WTC11 (cell line): ENCODE measurements at regions not wholly inside any gene's neighbourhood (a gene's known extent, or its start where the extent isn't known, plus 50 kb on each side); places are given as distances from the start of the nearest gene placed in this dataset.

Experiments
- ATAC-seq: fragments of 200-7000 bp; cut with Tn5 transposase; 2 replicates; pipeline ENCODE4 v1.10.0; 2021; ENCODE audit warnings: mild to moderate bottlenecking, moderate library complexity
- CTCF ChIA-PET: fragments of 300-600 bp; sonication (Branson Sonifier 250); formaldehyde crosslinking; loops from one replicate; lab custom pipeline; 2021; ENCODE audit warnings: antibody characterized with exemption; lab: Charles Lee
- POLR2A ChIA-PET: fragments of 350-600 bp; sonication (Branson Sonifier 250); formaldehyde crosslinking; loops from one replicate; lab custom pipeline; 2021; ENCODE audit warnings: antibody characterized with exemption; lab: Charles Lee
- DNase-seq: peaks from one replicate; pipeline ENCODE4 v3.0.0; 2021; ENCODE audit warnings: low spot score
- H3K27ac Mint-ChIP-seq: 2 replicates; pipeline ENCODE4 v1.8.0; 2021; ENCODE audit warnings: mixed read lengths
- H3K27me3 Mint-ChIP-seq: 2 replicates; pipeline ENCODE4 v1.8.0; 2021; ENCODE audit warnings: low read depth, mild to moderate bottlenecking, moderate library complexity, mixed read lengths
- H3K36me3 Mint-ChIP-seq: 2 replicates; pipeline ENCODE4 v1.8.0; 2021; ENCODE audit warnings: mixed read lengths
- H3K4me1 Mint-ChIP-seq: 2 replicates; pipeline ENCODE4 v1.8.0; 2022; ENCODE audit warnings: mixed read lengths
- H3K4me3 Mint-ChIP-seq: 2 replicates; pipeline ENCODE4 v1.8.0; 2021; ENCODE audit warnings: mild to moderate bottlenecking, moderate library complexity, mixed read lengths
- H3K9me3 Mint-ChIP-seq: 2 replicates; pipeline ENCODE4 v1.8.0; 2021; ENCODE audit warnings: mixed read lengths
- GABPB1 ChIP-seq: sonication (generic); formaldehyde crosslinking; IDR thresholded peaks from 2 replicates; pipeline ENCODE4 v1.8.1; 2023; ENCODE audit warnings: mild to moderate bottlenecking, missing genetic modification reagents
- GTF2I ChIP-seq: fragments of 250-450 bp; sonication (Bioruptor Pico); conservative IDR thresholded peaks from 2 replicates; pipeline ENCODE4 v1.4.0; 2021; ENCODE audit warnings: mild to moderate bottlenecking
- NFYB ChIP-seq: sonication (generic); formaldehyde crosslinking; conservative IDR thresholded peaks from 2 replicates; pipeline ENCODE4 v1.8.0; 2022; ENCODE audit warnings: low read depth, missing genetic modification reagents
- NR2C2 ChIP-seq: sonication (generic); formaldehyde crosslinking; IDR thresholded peaks from 2 replicates; pipeline ENCODE4 v1.8.0; 2022; ENCODE audit warnings: mild to moderate bottlenecking, missing genetic modification reagents
- RELA ChIP-seq: sonication (generic); formaldehyde crosslinking; IDR thresholded peaks from 2 replicates; pipeline ENCODE4 v1.8.1; 2022; ENCODE audit warnings: missing genetic modification reagents, mild to moderate bottlenecking, borderline replicate concordance
- SMAD3 ChIP-seq: sonication (generic); formaldehyde crosslinking; IDR thresholded peaks from 2 replicates; pipeline ENCODE4 v1.8.0; 2022; ENCODE audit warnings: missing genetic modification reagents, mild to moderate bottlenecking, borderline replicate concordance
- SP1 ChIP-seq: sonication (generic); formaldehyde crosslinking; conservative IDR thresholded peaks from 2 replicates; pipeline ENCODE4 v1.8.1; 2022; ENCODE audit warnings: missing genetic modification reagents
- TCF7 ChIP-seq: sonication (generic); formaldehyde crosslinking; IDR thresholded peaks from 2 replicates; pipeline ENCODE4 v1.8.0; 2022; ENCODE audit warnings: mild to moderate bottlenecking, low read depth, missing genetic modification reagents, moderate library complexity
- TEAD1 ChIP-seq: sonication (generic); formaldehyde crosslinking; IDR thresholded peaks from 2 replicates; pipeline ENCODE4 v1.8.0; 2022; ENCODE audit warnings: mild to moderate bottlenecking, missing genetic modification reagents
- ZBTB21 ChIP-seq: sonication (generic); formaldehyde crosslinking; IDR thresholded peaks from 2 replicates; pipeline ENCODE4 v1.8.1; 2023; ENCODE audit warnings: mild to moderate bottlenecking, missing genetic modification reagents, borderline replicate concordance
- ZNF416 ChIP-seq: fragments of 250-450 bp; sonication (Bioruptor Pico); IDR thresholded peaks from 2 replicates; pipeline ENCODE4 v1.9.0; 2021; ENCODE audit warnings: mild to moderate bottlenecking, inconsistent platforms
- ZNF423 ChIP-seq: fragments of 250-450 bp; sonication (Bioruptor Pico); IDR thresholded peaks from 2 replicates; pipeline ENCODE4 v2.1.2; 2022; ENCODE audit warnings: mild to moderate bottlenecking, moderate library complexity
- ZNF671 ChIP-seq: fragments of 250-450 bp; sonication (Bioruptor Pico); IDR thresholded peaks from 2 replicates; pipeline ENCODE4 v1.8.0; 2021; ENCODE audit warnings: mild to moderate bottlenecking
- TF ChIP-seq, protein P1 (sequence below): sonication (generic); formaldehyde crosslinking; IDR thresholded peaks from 2 replicates; pipeline ENCODE4 v1.8.0; 2022; ENCODE audit warnings: mild to moderate bottlenecking, missing genetic modification reagents
- TF ChIP-seq, protein P2 (sequence below): fragments of 250-450 bp; sonication (Bioruptor Pico); IDR thresholded peaks from 2 replicates; pipeline ENCODE4 v1.9.0; 2021; ENCODE audit warnings: mild to moderate bottlenecking
- TF ChIP-seq, protein P3 (sequence below): sonication (generic); formaldehyde crosslinking; conservative IDR thresholded peaks from 2 replicates; pipeline ENCODE4 v1.8.1; 2023; ENCODE audit warnings: mild to moderate bottlenecking, low read depth, missing genetic modification reagents, moderate library complexity
- TF ChIP-seq, protein P4 (sequence below): sonication (generic); formaldehyde crosslinking; conservative IDR thresholded peaks from 2 replicates; pipeline ENCODE4 v1.8.1; 2022; ENCODE audit warnings: mild to moderate bottlenecking, missing genetic modification reagents
- TF ChIP-seq, protein P5 (sequence below): sonication (generic); formaldehyde crosslinking; IDR thresholded peaks from 2 replicates; pipeline ENCODE4 v1.8.1; 2022; ENCODE audit warnings: mild to moderate bottlenecking, moderate library complexity, missing genetic modification reagents
- TF ChIP-seq, protein P6 (sequence below): sonication (generic); formaldehyde crosslinking; IDR thresholded peaks from 2 replicates; pipeline ENCODE4 v1.8.0; 2022; ENCODE audit warnings: mild to moderate bottlenecking, missing genetic modification reagents
- TF ChIP-seq, protein P7 (sequence below): sonication (generic); formaldehyde crosslinking; IDR thresholded peaks from 2 replicates; pipeline ENCODE4 v1.8.0; 2022; ENCODE audit warnings: missing genetic modification reagents
- TF ChIP-seq, protein P8 (sequence below): sonication (generic); formaldehyde crosslinking; IDR thresholded peaks from 2 replicates; pipeline ENCODE4 v1.8.1; 2022; ENCODE audit warnings: mild to moderate bottlenecking, missing genetic modification reagents, moderate library complexity, borderline replicate concordance

DNA sequence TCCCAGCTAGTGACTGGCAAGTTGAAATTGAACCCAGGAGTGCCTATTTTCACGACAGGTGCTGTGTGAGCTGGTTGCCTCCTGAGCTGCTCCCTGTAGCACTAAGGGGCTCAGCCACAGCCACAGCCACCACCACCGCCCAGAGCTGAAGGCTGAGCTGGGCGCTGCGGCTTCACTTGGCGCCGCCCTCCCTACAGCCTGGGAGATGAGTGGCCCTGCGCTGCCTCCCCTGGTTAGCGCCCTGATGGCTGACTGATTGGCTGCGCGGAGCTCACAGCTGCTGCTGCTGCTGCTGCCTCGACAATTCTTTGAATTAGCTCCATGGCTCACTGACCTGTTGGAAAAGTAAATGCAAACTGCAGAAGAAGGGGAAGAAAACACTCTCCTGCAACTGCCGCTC, 91.8 kb upstream of the TMEM132E start:
- DNase-seq: peak; percentile 41
- no peak overlapping the region; the same call in 1 of the 2 replicates for H3K4me3 Mint-ChIP-seq
- peak; percentile 94 for ATAC-seq
- no peaks in the 10 kb centered on the region for H3K9me3 Mint-ChIP-seq
- CTCF ChIA-PET: interaction anchor here (0.6 to 2.5 kb wide), 9 partner anchors 11 to 82 kb away, joined by 3 to 13 read pairs (median 6); no protein-coding TSS in a partner anchor
- peaks cover 3% of the 10 kb centered on the region; the same call in 1 of the 2 replicates for H3K4me1 Mint-ChIP-seq
- peaks cover 21% of the 10 kb centered on the region for H3K27me3 Mint-ChIP-seq
- no peaks in the 10 kb centered on the region for H3K36me3 Mint-ChIP-seq
- POLR2A ChIA-PET: interaction anchor here (0.7 kb wide), 1 partner anchor 9 kb away, joined by 4 read pairs; no protein-coding TSS in a partner anchor
- no peak overlapping the region for H3K27ac Mint-ChIP-seq
- TF ChIP-seq RELA (no peak), TEAD1 (no peak), ZNF423 (CRISPR knock-in tag) (no peak), ZNF416 (no peak), TCF7 (no peak), ZBTB21 (CRISPR knock-in tag) (no peak), NFYB (CRISPR knock-in tag) (no peak), SP1 (CRISPR knock-in tag) (no peak), GTF2I (CRISPR knock-in tag) (no peak)
- TF ChIP-seq, protein P1, sequence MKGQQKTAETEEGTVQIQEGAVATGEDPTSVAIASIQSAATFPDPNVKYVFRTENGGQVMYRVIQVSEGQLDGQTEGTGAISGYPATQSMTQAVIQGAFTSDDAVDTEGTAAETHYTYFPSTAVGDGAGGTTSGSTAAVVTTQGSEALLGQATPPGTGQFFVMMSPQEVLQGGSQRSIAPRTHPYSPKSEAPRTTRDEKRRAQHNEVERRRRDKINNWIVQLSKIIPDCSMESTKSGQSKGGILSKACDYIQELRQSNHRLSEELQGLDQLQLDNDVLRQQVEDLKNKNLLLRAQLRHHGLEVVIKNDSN (CRISPR knock-in tag): no peak
- TF ChIP-seq, protein P2, sequence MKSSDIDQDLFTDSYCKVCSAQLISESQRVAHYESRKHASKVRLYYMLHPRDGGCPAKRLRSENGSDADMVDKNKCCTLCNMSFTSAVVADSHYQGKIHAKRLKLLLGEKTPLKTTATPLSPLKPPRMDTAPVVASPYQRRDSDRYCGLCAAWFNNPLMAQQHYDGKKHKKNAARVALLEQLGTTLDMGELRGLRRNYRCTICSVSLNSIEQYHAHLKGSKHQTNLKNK (CRISPR knock-in tag): no peak
- TF ChIP-seq, protein P3, sequence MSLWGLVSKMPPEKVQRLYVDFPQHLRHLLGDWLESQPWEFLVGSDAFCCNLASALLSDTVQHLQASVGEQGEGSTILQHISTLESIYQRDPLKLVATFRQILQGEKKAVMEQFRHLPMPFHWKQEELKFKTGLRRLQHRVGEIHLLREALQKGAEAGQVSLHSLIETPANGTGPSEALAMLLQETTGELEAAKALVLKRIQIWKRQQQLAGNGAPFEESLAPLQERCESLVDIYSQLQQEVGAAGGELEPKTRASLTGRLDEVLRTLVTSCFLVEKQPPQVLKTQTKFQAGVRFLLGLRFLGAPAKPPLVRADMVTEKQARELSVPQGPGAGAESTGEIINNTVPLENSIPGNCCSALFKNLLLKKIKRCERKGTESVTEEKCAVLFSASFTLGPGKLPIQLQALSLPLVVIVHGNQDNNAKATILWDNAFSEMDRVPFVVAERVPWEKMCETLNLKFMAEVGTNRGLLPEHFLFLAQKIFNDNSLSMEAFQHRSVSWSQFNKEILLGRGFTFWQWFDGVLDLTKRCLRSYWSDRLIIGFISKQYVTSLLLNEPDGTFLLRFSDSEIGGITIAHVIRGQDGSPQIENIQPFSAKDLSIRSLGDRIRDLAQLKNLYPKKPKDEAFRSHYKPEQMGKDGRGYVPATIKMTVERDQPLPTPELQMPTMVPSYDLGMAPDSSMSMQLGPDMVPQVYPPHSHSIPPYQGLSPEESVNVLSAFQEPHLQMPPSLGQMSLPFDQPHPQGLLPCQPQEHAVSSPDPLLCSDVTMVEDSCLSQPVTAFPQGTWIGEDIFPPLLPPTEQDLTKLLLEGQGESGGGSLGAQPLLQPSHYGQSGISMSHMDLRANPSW (CRISPR knock-in tag): no peak
- TF ChIP-seq, protein P4, sequence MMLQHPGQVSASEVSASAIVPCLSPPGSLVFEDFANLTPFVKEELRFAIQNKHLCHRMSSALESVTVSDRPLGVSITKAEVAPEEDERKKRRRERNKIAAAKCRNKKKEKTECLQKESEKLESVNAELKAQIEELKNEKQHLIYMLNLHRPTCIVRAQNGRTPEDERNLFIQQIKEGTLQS (CRISPR knock-in tag): no peak
- TF ChIP-seq, protein P5, sequence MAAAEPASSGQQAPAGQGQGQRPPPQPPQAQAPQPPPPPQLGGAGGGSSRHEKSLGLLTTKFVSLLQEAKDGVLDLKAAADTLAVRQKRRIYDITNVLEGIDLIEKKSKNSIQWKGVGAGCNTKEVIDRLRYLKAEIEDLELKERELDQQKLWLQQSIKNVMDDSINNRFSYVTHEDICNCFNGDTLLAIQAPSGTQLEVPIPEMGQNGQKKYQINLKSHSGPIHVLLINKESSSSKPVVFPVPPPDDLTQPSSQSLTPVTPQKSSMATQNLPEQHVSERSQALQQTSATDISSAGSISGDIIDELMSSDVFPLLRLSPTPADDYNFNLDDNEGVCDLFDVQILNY (CRISPR knock-in tag): no peak

DNA sequence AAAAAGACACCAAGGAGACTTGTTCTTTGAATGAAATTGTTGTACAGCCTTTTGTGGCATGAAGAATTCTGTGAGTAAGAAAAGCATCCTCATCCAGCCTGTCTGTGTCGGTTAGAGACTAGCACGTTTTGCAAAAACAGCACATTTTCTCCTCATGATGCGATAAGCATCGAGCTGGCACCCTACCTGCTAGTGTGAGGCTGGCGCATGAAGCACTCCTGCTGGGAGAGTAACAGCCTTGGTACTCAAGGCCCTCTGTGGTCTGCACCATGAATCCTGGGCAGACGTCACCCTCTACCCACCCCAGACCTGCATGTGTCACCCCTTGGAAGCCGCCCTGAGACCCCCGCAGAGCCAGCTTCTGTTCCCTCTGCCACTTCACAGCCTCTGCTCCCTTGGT, 92.6 kb upstream of the TMEM132E start:
- ChIA-PET CTCF (interaction anchor here (0.9 to 2.5 kb wide), 5 partner anchors 33 to 125 kb away, joined by 3 to 13 read pairs (median 4); no protein-coding TSS in a partner anchor), POLR2A (interaction anchor here (0.7 kb wide), 1 partner anchor 617 kb away, joined by 4 read pairs; no protein-coding TSS in a partner anchor)
- Mint-ChIP-seq H3K27me3 (peaks cover 21% of the 10 kb centered on the region), H3K36me3 (no peaks in the 10 kb centered on the region), H3K27ac (no peak overlapping the region), H3K4me3 (no peak overlapping the region), H3K9me3 (no peaks in the 10 kb centered on the region), H3K4me1 (peaks cover 5% of the 10 kb centered on the region; the same call in 1 of the 2 replicates)
- no peak for DNase-seq
- ATAC-seq: no peak
- TF ChIP-seq GABPB1 (CRISPR knock-in tag) (no peak), ZNF671 (CRISPR knock-in tag) (no peak), NR2C2 (CRISPR knock-in tag) (no peak), SMAD3 (CRISPR knock-in tag) (no peak)
- TF ChIP-seq, protein P3 (CRISPR knock-in tag): no peak
- TF ChIP-seq, protein P6, sequence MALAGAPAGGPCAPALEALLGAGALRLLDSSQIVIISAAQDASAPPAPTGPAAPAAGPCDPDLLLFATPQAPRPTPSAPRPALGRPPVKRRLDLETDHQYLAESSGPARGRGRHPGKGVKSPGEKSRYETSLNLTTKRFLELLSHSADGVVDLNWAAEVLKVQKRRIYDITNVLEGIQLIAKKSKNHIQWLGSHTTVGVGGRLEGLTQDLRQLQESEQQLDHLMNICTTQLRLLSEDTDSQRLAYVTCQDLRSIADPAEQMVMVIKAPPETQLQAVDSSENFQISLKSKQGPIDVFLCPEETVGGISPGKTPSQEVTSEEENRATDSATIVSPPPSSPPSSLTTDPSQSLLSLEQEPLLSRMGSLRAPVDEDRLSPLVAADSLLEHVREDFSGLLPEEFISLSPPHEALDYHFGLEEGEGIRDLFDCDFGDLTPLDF (CRISPR knock-in tag): no peak
- TF ChIP-seq, protein P7, sequence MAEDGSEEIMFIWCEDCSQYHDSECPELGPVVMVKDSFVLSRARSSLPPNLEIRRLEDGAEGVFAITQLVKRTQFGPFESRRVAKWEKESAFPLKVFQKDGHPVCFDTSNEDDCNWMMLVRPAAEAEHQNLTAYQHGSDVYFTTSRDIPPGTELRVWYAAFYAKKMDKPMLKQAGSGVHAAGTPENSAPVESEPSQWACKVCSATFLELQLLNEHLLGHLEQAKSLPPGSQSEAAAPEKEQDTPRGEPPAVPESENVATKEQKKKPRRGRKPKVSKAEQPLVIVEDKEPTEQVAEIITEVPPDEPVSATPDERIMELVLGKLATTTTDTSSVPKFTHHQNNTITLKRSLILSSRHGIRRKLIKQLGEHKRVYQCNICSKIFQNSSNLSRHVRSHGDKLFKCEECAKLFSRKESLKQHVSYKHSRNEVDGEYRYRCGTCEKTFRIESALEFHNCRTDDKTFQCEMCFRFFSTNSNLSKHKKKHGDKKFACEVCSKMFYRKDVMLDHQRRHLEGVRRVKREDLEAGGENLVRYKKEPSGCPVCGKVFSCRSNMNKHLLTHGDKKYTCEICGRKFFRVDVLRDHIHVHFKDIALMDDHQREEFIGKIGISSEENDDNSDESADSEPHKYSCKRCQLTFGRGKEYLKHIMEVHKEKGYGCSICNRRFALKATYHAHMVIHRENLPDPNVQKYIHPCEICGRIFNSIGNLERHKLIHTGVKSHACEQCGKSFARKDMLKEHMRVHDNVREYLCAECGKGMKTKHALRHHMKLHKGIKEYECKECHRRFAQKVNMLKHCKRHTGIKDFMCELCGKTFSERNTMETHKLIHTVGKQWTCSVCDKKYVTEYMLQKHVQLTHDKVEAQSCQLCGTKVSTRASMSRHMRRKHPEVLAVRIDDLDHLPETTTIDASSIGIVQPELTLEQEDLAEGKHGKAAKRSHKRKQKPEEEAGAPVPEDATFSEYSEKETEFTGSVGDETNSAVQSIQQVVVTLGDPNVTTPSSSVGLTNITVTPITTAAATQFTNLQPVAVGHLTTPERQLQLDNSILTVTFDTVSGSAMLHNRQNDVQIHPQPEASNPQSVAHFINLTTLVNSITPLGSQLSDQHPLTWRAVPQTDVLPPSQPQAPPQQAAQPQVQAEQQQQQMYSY: no peak
- TF ChIP-seq, protein P8, sequence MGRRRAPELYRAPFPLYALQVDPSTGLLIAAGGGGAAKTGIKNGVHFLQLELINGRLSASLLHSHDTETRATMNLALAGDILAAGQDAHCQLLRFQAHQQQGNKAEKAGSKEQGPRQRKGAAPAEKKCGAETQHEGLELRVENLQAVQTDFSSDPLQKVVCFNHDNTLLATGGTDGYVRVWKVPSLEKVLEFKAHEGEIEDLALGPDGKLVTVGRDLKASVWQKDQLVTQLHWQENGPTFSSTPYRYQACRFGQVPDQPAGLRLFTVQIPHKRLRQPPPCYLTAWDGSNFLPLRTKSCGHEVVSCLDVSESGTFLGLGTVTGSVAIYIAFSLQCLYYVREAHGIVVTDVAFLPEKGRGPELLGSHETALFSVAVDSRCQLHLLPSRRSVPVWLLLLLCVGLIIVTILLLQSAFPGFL (CRISPR knock-in tag): no peak
